ENCODE measurements at regions not wholly inside any gene's neighbourhood (a gene's known extent, or its start where the extent isn't known, plus 50 kb on each side); places are given as distances from the start of the nearest gene placed in this dataset.

GRCh38 chr6:40855168-40855880 is 183.7 kb downstream of the UNC5CL start:
- DNase-seq (ENCODE audit: extremely low read depth in 1 of 4, low spot score in 3 of 4) (no peak), FAIRE-seq (no peak), ATAC-seq (no peak)
- Histone ChIP-seq H3K9me3 (replicated peaks; ENCODE audit: control insufficient read depth, insufficient read depth, low read depth, low read length) (no peaks in the 10 kb centered on the region), H2AFZ (ENCODE audit: low read depth, low read length) (no peak overlapping the region), H3K4me3 (no peak overlapping the region), H3K36me3 (ENCODE audit: control insufficient read depth, insufficient read depth, low read length) (no peaks in the 10 kb centered on the region), H3K9me1 (ENCODE audit: control insufficient read depth, insufficient read depth, low read length) (no peaks in the 10 kb centered on the region), H3K27me3 (ENCODE audit: control insufficient read depth in 2 of 2, insufficient read depth in 2 of 2, low read length in 2 of 2) (no peaks in the 10 kb centered on the region; a peak in 2 of 5 replicates), H3K27ac (ENCODE audit: extremely low read depth, low read depth, low read length) (no peak overlapping the region), H4K20me1 (replicated peaks; ENCODE audit: control insufficient read depth, insufficient read depth, low read length) (no peaks in the 10 kb centered on the region), H3K9ac (ENCODE audit: insufficient read depth in 1 of 2, low read depth in 2 of 2, low read length in 2 of 2) (no peak overlapping the region), H3K4me1 (replicated peaks in 1 of 2; ENCODE audit: control insufficient read depth in 2 of 2, insufficient read depth in 2 of 2, low read length in 2 of 2) (no peaks in the 10 kb centered on the region), H3K4me2 (ENCODE audit: insufficient read depth, low read length) (no peak overlapping the region), H3K79me2 (ENCODE audit: control insufficient read depth, insufficient read depth, low read length) (no peaks in the 10 kb centered on the region)
- in situ Hi-C loops (cut with MboI), result no loop called here
- intact Hi-C loops (cut with micrococcal nuclease), result no loop called here
- TF ChIP-seq PHF8 (IDR thresholded peaks at IDR 0.05; ENCODE audit: borderline replicate concordance, low read length) (no peak), TCF3 (CRISPR knock-in tag; IDR thresholded peaks at IDR 0.05) (no peak), NFIX (CRISPR knock-in tag; IDR thresholded peaks at IDR 0.05; ENCODE audit: low read depth) (no peak), COPS2 (conservative IDR thresholded peaks at IDR 0.05) (no peak), ZNF212 (CRISPR knock-in tag; IDR thresholded peaks at IDR 0.05) (no peak), ZBTB11 (CRISPR knock-in tag; IDR thresholded peaks at IDR 0.05) (no peak), HLTF (IDR thresholded peaks at IDR 0.05) (no peak), TAL1 (IDR thresholded peaks at IDR 0.05) (no peak), ELK3 (CRISPR knock-in tag; IDR thresholded peaks at IDR 0.05) (no peak)
- POLR2A ChIA-PET, result interaction anchor here (0.6 to 1.6 kb wide), 3 partner anchors 10 to 1084 kb away, joined by 3 to 4 read pairs (median 3); no protein-coding TSS in a partner anchor
- WGBS (ENCODE audit: insufficient coverage, low coverage, missing lambda C conversion rate), result 0% methylated on average over 10 of the region's 10 CpGs
- CTCF ChIA-PET (ENCODE audit: low intra/inter-chr PET ratio), result no interaction called here
- BruUV-seq (replicated peaks), result no TSS peak
